ENCODE measurements at regions not wholly inside any gene's neighbourhood (a gene's known extent, or its start where the extent isn't known, plus 50 kb on each side); places are given as distances from the start of the nearest gene placed in this dataset.

- no peak for TF ChIP-seq CTCF (tag by site-specific recombination; IDR thresholded peaks at IDR 0.05)
- no peak for TF ChIP-seq SETDB1 (IDR thresholded peaks at IDR 0.05; ENCODE audit: insufficient read length, low read length)
- no peak for TF ChIP-seq ZBTB1 (tag by site-specific recombination; IDR thresholded peaks at IDR 0.05)
- TF ChIP-seq ZNF19 (tag by site-specific recombination; IDR thresholded peaks at IDR 0.05; ENCODE audit: low read depth) = no peak
- TF ChIP-seq ZBTB10 (tag by site-specific recombination; IDR thresholded peaks at IDR 0.05) = no peak
- no peak for TF ChIP-seq ZNF280D (tag by site-specific recombination; IDR thresholded peaks at IDR 0.05)
- no peak for TF ChIP-seq KLF16 (tag by site-specific recombination; IDR thresholded peaks at IDR 0.05)
- TF ChIP-seq REST (tag by site-specific recombination; IDR thresholded peaks at IDR 0.05) = no peak
- TF ChIP-seq ZNF184 (tag by site-specific recombination; IDR thresholded peaks at IDR 0.05) = no peak
- no peak for TF ChIP-seq ZNF24 (tag by site-specific recombination; IDR thresholded peaks at IDR 0.05)
- TF ChIP-seq ZFP41 (tag by site-specific recombination; IDR thresholded peaks at IDR 0.05; ENCODE audit: borderline replicate concordance) = no peak
- no peak for TF ChIP-seq YY1 (tag by site-specific recombination; IDR thresholded peaks at IDR 0.05)
Observed at GRCh38 chr12:97027482-97027881, 120.4 kb downstream of the NEDD1 start.
